Ishikawa (cell line): ENCODE measurements at regions not wholly inside any gene's neighbourhood (a gene's known extent, or its start where the extent isn't known, plus 50 kb on each side); places are given as distances from the start of the nearest gene placed in this dataset.

ENCODE experiments used
- CEBPB ChIP-seq: IDR thresholded peaks from 2 replicates; pipeline ENCODE4 v1.6.1; 2012
- CREB1 ChIP-seq: IDR thresholded peaks from 2 replicates; pipeline ENCODE4 v1.6.1; 2012; ENCODE audit warnings: low read depth
- EGR1 ChIP-seq: IDR thresholded peaks from 2 replicates; pipeline ENCODE4 v1.6.1; 2012
- EP300 ChIP-seq: IDR thresholded peaks from 2 replicates; pipeline ENCODE4 v1.6.1; 2012; ENCODE audit warnings: borderline replicate concordance
- FOXM1 ChIP-seq: IDR thresholded peaks from 2 replicates; pipeline ENCODE4 v1.6.1; 2012; ENCODE audit warnings: low read depth, borderline replicate concordance
- MAX ChIP-seq: IDR thresholded peaks from 2 replicates; pipeline ENCODE4 v1.6.1; 2012
- NFIC ChIP-seq: IDR thresholded peaks from 2 replicates; pipeline ENCODE4 v1.6.1; 2012
- RAD21 ChIP-seq: IDR thresholded peaks from 2 replicates; pipeline ENCODE4 v1.6.1; 2012; ENCODE audit warnings: low read depth
- REST ChIP-seq: IDR thresholded peaks from 2 replicates; pipeline ENCODE4 v1.6.1; 2012; ENCODE audit warnings: low read depth, mild to moderate bottlenecking
- TAF1 ChIP-seq: IDR thresholded peaks from 2 replicates; pipeline ENCODE4 v1.6.1; 2012; ENCODE audit warnings: low read depth, mild to moderate bottlenecking
- TCF12 ChIP-seq: IDR thresholded peaks from 2 replicates; pipeline ENCODE4 v1.6.1; 2012; ENCODE audit warnings: low read depth
- TEAD4 ChIP-seq: IDR thresholded peaks from 2 replicates; pipeline ENCODE4 v1.6.1; 2012
- USF1 ChIP-seq: IDR thresholded peaks from 2 replicates; pipeline ENCODE4 v1.6.1; 2012
- YY1 ChIP-seq: IDR thresholded peaks from 2 replicates; pipeline ENCODE4 v1.6.1; 2012; ENCODE audit warnings: low read depth
- ZBTB7A ChIP-seq: IDR thresholded peaks from 2 replicates; pipeline ENCODE4 v1.6.1; 2012; ENCODE audit warnings: low read depth

GRCh38 chr7:33820206-33820605 lies 85.1 kb upstream of the BMPER start:
- TF ChIP-seq NFIC (no peak), TCF12 (no peak), EGR1 (no peak), RAD21 (no peak), FOXM1 (no peak), YY1 (no peak), USF1 (no peak), ZBTB7A (no peak), TEAD4 (no peak)

- no peak for TF ChIP-seq EGR1
- no peak for TF ChIP-seq MAX
- TF ChIP-seq FOXM1 = no peak
- TF ChIP-seq TAF1 = no peak
- no peak for TF ChIP-seq REST
- TF ChIP-seq CEBPB = no peak
- no peak for TF ChIP-seq EP300
- no peak for TF ChIP-seq CREB1
- no peak for TF ChIP-seq TCF12
- TF ChIP-seq NFIC = no peak
- TF ChIP-seq TEAD4 = no peak
- no peak for TF ChIP-seq RAD21
Observed at GRCh38 chr7:33821970-33822369, 83.4 kb upstream of the BMPER start.

- TF ChIP-seq CEBPB (no peak), MAX (no peak), CREB1 (no peak), NFIC (no peak), TEAD4 (no peak), EGR1 (no peak), FOXM1 (no peak), YY1 (no peak), TCF12 (no peak), RAD21 (no peak), ZBTB7A (no peak), USF1 (no peak), TAF1 (no peak), EP300 (no peak), REST (no peak)
Observed at GRCh38 chr7:33823913-33824312, 81.4 kb upstream of the BMPER start.

GRCh38 chr7:33824911-33825459 lies 80.4 kb upstream of the BMPER start:
- no peak for TF ChIP-seq REST
- no peak for TF ChIP-seq TEAD4
- no peak for TF ChIP-seq TCF12
- no peak for TF ChIP-seq RAD21
- TF ChIP-seq TAF1 = no peak
- TF ChIP-seq NFIC = no peak

GRCh38 chr7:33825644-33826043 lies 79.7 kb upstream of the BMPER start:
- no peak for TF ChIP-seq EGR1
- no peak for TF ChIP-seq FOXM1
- no peak for TF ChIP-seq TEAD4
- no peak for TF ChIP-seq NFIC
- TF ChIP-seq EP300 = no peak
- TF ChIP-seq REST = no peak
